Heart left ventricle (tissue), 16 donors: ENCODE measurements at regions not wholly inside any gene's neighbourhood (a gene's known extent, or its start where the extent isn't known, plus 50 kb on each side); places are given as distances from the start of the nearest gene placed in this dataset.

ENCODE experiments used
- ATAC-seq, 4 donors: fragments of 200-7000 bp; cut with Tn5 transposase; one replicate each; pipeline ENCODE4 v1.9.1; 2020 to 2022; ENCODE audit warnings: moderate library complexity in 4 of 4, mild to moderate bottlenecking in 3 of 4, moderate number of reproducible peaks in 1 of 4
- DNase-seq, 5 donors: peaks; one replicate each; pipeline ENCODE4 v3.0.0-alpha.2; 2020
- H3K27ac ChIP-seq, 12 donors: fragments of 200-600 bp; sonication (generic) in 4 of 12; one replicate each; pipeline versions ENCODE4 v1.5.0 to v1.8.0; 2016 to 2022; ENCODE audit warnings: mild to moderate bottlenecking in 2 of 12
- H3K27me3 ChIP-seq, 9 donors: fragments of 200-600 bp; sonication (generic) in 2 of 9; one replicate each; pipeline versions ENCODE4 v1.5.1 to v1.8.0; 2016 to 2022; ENCODE audit warnings: mild to moderate bottlenecking in 3 of 9
- H3K36me3 ChIP-seq, 9 donors: fragments of 200-600 bp; sonication (generic) in 2 of 9; one replicate each; pipeline versions ENCODE4 v1.5.0 to v1.8.0; 2018 to 2022; ENCODE audit warnings: mild to moderate bottlenecking in 2 of 9
- H3K4me1 ChIP-seq, 12 donors: fragments of 200-600 bp; sonication (generic) in 4 of 12; one replicate each; pipeline versions ENCODE4 v1.5.0 to v1.8.0; 2016 to 2022; ENCODE audit warnings: mild to moderate bottlenecking in 3 of 12
- H3K4me3 ChIP-seq, 12 donors: fragments of 200-600 bp; sonication (generic) in 4 of 12; one replicate each; pipeline versions ENCODE4 v1.5.0 to v1.8.0; 2017 to 2022; ENCODE audit warnings: mild to moderate bottlenecking in 9 of 12, moderate library complexity in 4 of 12
- H3K9me3 ChIP-seq, 12 donors: fragments of 200-600 bp; sonication (generic) in 4 of 12; one replicate each; pipeline versions ENCODE4 v1.5.0 to v1.8.0; 2016 to 2022; ENCODE audit warnings: mild to moderate bottlenecking in 1 of 12
- POLR2A ChIP-seq, 2 donors: fragments of 450-650 bp; IDR thresholded peaks; one replicate each; pipeline ENCODE4 v1.6.1; 2017; ENCODE audit warnings: antibody characterized with exemption in 2 of 2, mild to moderate bottlenecking in 2 of 2, moderate library complexity in 2 of 2
- WGBS, 4 donors: extraction: QIAGEN DNeasy Blood & Tissue Kit in 2 of 4; methylation state at CpG; one replicate each; pipeline versions ENCODE4 v1.1.5 to v1.1.7; 2013 to 2018; 5-methylcytosine and 5-hydroxymethylcytosine counted together
- intact Hi-C, 10 donors: fragments of 100-400 bp; cut with DNase I; formaldehyde crosslinking; loops; one replicate each; pipeline versions ENCODE4 v1.11.1 to v1.14.2; 2022
- TF ChIP-seq, protein P1 (sequence below), 12 donors: fragments of 200-600 bp; sonication (generic) in 4 of 12; IDR thresholded peaks; one replicate each; pipeline versions ENCODE4 v1.5.0 to v1.8.0; 2018 to 2022; ENCODE audit warnings: antibody characterized with exemption in 12 of 12, mild to moderate bottlenecking in 5 of 12
- donor health status: ischemic (EF 13 %, LVEDD 7.1; RV severe dilation, severe dysfunction).
- donor health status: healthy with polysubstance abuse.
- donor health status: DM: no; HTN: yes; CAD: no.
- donor health status: DM: no; HTN: no; CAD: no.
- donor health status: ischemic (EF 25% LVEDD 6.9; RV normal size, moderate dysfunction).
- donor health status: ischemic (EF 25% LVEDD 5.7; RV mildly dilated, moderate dysfunction).
- donor health status: healthy.
- donor health status: DM: yes; HTN: yes; CAD: no.
- donor health status: ischemic (EF 35%, LVEDD 5.7; RV mildly dilated, moderate dysfunction).
- donor health status: nonischemic (EF 11% LVEDD 7.7; RV severe dilation, severe dysfunction).
- donor health status: DM: yes; HTN: yes; CAD: no.
- donor health status: PGD.
- donor health status: ischemic (EF 29% LVEDD 5.4; RV normal size, mild dysfunction).
- donor health status: nonischemic (EF 23%, LVEDD 6.1; RV moderate dilation, normal function).

DNA sequence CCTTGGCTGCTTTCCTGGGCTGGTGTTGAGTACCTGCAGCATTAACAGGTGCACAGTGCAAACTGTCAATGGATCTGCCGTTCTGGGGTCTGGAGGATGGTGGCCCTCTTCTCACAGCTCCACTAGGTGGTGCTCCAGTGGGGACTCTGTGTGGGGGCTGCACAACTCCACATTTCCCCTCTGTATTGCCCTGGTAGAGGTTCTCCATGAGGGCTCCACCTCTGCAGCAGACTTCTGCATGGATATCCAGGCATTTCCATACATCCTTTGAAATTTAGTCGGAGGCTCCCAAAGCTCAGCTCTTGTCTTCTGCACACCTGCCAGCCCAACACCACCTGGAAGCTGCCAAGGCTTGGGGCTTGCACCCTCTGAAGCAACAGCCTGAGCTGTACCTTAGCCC is 198.6 kb downstream of the GXYLT1 start:
- intact Hi-C loops = no loop called here
- 95 to 100% (median 99%) methylated on average over 2 of the region's 2 CpGs for WGBS, 4 donors

DNA sequence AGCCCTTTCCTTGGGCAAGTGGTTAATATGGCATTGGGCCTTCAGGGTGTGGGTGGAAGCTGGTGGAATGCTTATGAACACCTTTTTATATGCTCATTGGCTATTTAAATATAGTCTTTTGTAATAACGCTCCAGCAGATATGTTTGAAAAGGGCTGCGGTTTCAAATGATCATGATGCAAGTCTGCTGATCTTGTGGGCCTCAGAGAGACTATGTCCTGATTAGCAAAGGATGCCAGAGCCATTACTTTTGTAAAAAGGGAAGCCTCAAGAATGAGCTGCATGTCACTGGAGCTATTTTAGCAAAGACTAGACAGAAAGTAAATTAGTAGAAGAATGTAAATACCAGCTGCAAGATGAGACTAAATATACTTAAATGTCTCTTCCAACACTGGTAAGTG is 200.5 kb downstream of the GXYLT1 start:
- 85 to 93% (median 89%) methylated on average over 2 of the region's 2 CpGs for WGBS, 4 donors
- intact Hi-C loops = no loop called here
- Histone ChIP-seq H3K27ac (no peak overlapping the region), H3K9me3 (peaks cover 0 to 16% (median 3%) of the 10 kb centered on the region in 12 donors), H3K4me1 (no peaks in the 10 kb centered on the region), H3K36me3 (no peaks in the 10 kb centered on the region), H3K27me3 (no peaks in the 10 kb centered on the region), H3K4me3 (no peak overlapping the region)
- no peak for TF ChIP-seq POLR2A (IDR thresholded peaks at IDR 0.05)
- TF ChIP-seq, protein P1, sequence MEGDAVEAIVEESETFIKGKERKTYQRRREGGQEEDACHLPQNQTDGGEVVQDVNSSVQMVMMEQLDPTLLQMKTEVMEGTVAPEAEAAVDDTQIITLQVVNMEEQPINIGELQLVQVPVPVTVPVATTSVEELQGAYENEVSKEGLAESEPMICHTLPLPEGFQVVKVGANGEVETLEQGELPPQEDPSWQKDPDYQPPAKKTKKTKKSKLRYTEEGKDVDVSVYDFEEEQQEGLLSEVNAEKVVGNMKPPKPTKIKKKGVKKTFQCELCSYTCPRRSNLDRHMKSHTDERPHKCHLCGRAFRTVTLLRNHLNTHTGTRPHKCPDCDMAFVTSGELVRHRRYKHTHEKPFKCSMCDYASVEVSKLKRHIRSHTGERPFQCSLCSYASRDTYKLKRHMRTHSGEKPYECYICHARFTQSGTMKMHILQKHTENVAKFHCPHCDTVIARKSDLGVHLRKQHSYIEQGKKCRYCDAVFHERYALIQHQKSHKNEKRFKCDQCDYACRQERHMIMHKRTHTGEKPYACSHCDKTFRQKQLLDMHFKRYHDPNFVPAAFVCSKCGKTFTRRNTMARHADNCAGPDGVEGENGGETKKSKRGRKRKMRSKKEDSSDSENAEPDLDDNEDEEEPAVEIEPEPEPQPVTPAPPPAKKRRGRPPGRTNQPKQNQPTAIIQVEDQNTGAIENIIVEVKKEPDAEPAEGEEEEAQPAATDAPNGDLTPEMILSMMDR (IDR thresholded peaks at IDR 0.05) = no peak
- DNase-seq (no peak), ATAC-seq (no peak)

More for the DNA sequence above, 198.6 kb downstream of the GXYLT1 start:
- TF ChIP-seq POLR2A (IDR thresholded peaks at IDR 0.05) = no peak
- TF ChIP-seq, protein P1 (IDR thresholded peaks at IDR 0.05) = no peak
- no peak overlapping the region for H3K4me3 ChIP-seq
- H3K27me3 ChIP-seq = no peaks in the 10 kb centered on the region
- no peaks in the 10 kb centered on the region for H3K36me3 ChIP-seq
- H3K9me3 ChIP-seq = peaks cover 0 to 16% (median 3%) of the 10 kb centered on the region in 12 donors
- H3K4me1 ChIP-seq = no peaks in the 10 kb centered on the region
- ATAC-seq = no peak
- DNase-seq = no peak
- H3K27ac ChIP-seq = no peak overlapping the region

DNA sequence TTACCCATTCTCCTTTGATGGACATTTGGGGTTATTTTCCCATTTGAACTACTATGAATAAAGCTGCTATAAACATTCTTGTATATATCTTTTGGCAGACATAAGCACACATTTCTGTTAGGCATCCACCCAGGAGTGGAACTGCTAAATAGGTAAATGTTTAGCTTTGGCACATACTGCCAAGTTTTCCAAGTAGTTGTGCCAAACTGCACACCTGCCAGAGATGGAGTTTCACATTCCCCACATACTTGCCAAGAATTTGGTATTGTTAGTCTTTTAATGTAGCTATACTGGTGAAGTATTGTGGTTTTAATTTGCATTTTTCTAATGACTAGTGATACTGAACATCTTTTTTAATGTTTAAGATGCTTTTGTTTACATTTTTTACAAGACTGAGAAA is 201.0 kb downstream of the GXYLT1 start:
- TF ChIP-seq POLR2A (IDR thresholded peaks at IDR 0.05) = no peak
- TF ChIP-seq, protein P1 (IDR thresholded peaks at IDR 0.05) = no peak
- Histone ChIP-seq H3K4me3 (no peak overlapping the region), H3K36me3 (no peaks in the 10 kb centered on the region), H3K4me1 (no peaks in the 10 kb centered on the region), H3K27ac (no peak overlapping the region), H3K9me3 (peaks cover 0 to 16% (median 3%) of the 10 kb centered on the region in 12 donors), H3K27me3 (no peaks in the 10 kb centered on the region)
- no peak for DNase-seq
- ATAC-seq = no peak
- intact Hi-C loops = no loop called here

DNA sequence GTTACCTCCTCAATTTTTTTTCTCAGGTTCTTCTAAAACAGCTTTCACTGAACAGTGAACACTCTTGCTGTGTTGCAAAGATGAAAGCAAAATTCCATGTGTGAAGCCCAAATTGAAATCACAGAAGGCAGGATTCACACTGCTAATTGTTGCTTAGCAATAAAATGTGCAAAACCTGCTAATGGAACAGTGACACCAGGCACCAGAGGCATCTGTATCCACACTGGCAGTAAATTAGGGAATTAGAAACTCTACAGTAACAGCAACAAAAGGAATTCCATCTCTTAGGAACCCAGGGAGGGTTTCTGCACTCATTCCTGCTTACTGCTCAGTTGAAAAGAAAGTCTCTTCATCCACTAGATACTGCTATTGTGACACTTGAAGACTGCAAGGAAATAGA is 202.3 kb downstream of the GXYLT1 start:
- peaks cover 0 to 16% (median 3%) of the 10 kb centered on the region in 12 donors for H3K9me3 ChIP-seq
- ATAC-seq (no peak), DNase-seq (no peak)
- H3K4me3 ChIP-seq = no peak overlapping the region
- intact Hi-C loops = no loop called here
- H3K36me3 ChIP-seq = no peaks in the 10 kb centered on the region
- TF ChIP-seq, protein P1 (IDR thresholded peaks at IDR 0.05) = no peak
- no peak for TF ChIP-seq POLR2A (IDR thresholded peaks at IDR 0.05)
- H3K4me1 ChIP-seq = no peaks in the 10 kb centered on the region
- H3K27ac ChIP-seq = no peak overlapping the region
- H3K27me3 ChIP-seq = no peaks in the 10 kb centered on the region
